Trophoblast cell (in vitro differentiated cells and primary cell): ENCODE measurements at regions not wholly inside any gene's neighbourhood (a gene's known extent, or its start where the extent isn't known, plus 50 kb on each side); places are given as distances from the start of the nearest gene placed in this dataset.

Source experiments
- DNase-seq, 2 donors: peaks; one replicate each; pipeline ENCODE4 v3.0.0-alpha.2; 2016
- H2AFZ ChIP-seq: 2 replicates; pipeline ENCODE4 v1.6.1; 2013; ENCODE audit warnings: low read length, moderate library complexity, mild to moderate bottlenecking; ENCODE audit not compliant: insufficient read depth, poor library complexity
- H2AK5ac ChIP-seq: 2 replicates; pipeline ENCODE4 v1.6.1; 2013; ENCODE audit warnings: mild to moderate bottlenecking, low read length
- H2BK120ac ChIP-seq: 2 replicates; pipeline ENCODE4 v1.6.1; 2013; ENCODE audit warnings: low read length, mild to moderate bottlenecking, moderate library complexity; ENCODE audit not compliant: insufficient read depth, poor library complexity
- H2BK12ac ChIP-seq: 2 replicates; pipeline ENCODE4 v1.6.1; 2013; ENCODE audit warnings: mild to moderate bottlenecking, low read length, moderate library complexity
- H2BK5ac ChIP-seq: 2 replicates; pipeline ENCODE4 v1.6.1; 2013; ENCODE audit warnings: low read length, low read depth, moderate library complexity, mild to moderate bottlenecking; ENCODE audit not compliant: poor library complexity
- H3K14ac ChIP-seq: 2 replicates; pipeline ENCODE4 v1.6.1; 2013; ENCODE audit warnings: mild to moderate bottlenecking, low read length
- H3K18ac ChIP-seq: 2 replicates; pipeline ENCODE4 v1.6.1; 2013; ENCODE audit warnings: mild to moderate bottlenecking, low read length
- H3K23ac ChIP-seq: 2 replicates; pipeline ENCODE4 v1.6.1; 2013; ENCODE audit warnings: low read length
- H3K27ac ChIP-seq: 2 replicates; pipeline ENCODE4 v1.5.1; 2013; ENCODE audit warnings: low read depth, mild to moderate bottlenecking, inconsistent platforms, low read length, moderate library complexity
- H3K27me3 ChIP-seq: 2 replicates; pipeline ENCODE4 v1.6.1; 2013; ENCODE audit warnings: inconsistent platforms, mild to moderate bottlenecking, low read length, moderate library complexity; ENCODE audit not compliant: insufficient read depth
- H3K36me3 ChIP-seq, 2 experiments: 1 replicate in 1 of 2; 2 replicates in 1 of 2; pipeline ENCODE4 v1.6.1; 2013; ENCODE audit warnings: low read length in 2 of 2, mild to moderate bottlenecking in 2 of 2, moderate library complexity in 1 of 2; ENCODE audit not compliant: insufficient read depth in 2 of 2, control insufficient read depth in 1 of 2
- H3K4ac ChIP-seq: 2 replicates; pipeline ENCODE4 v1.6.1; 2013; ENCODE audit warnings: low read depth, mild to moderate bottlenecking, low read length, moderate library complexity
- H3K4me1 ChIP-seq, 2 experiments: 1 replicate in 1 of 2; 2 replicates in 1 of 2; pipeline ENCODE4 v1.6.1; 2013; ENCODE audit warnings: low read length in 2 of 2, mild to moderate bottlenecking in 2 of 2, moderate library complexity in 1 of 2; ENCODE audit not compliant: insufficient read depth in 2 of 2, control insufficient read depth in 1 of 2
- H3K4me2 ChIP-seq: 2 replicates; pipeline ENCODE4 v1.6.1; 2013; ENCODE audit warnings: inconsistent platforms, mild to moderate bottlenecking, low read length, moderate library complexity
- H3K4me3 ChIP-seq: 2 replicates; pipeline ENCODE4 v1.5.1; 2013; ENCODE audit warnings: mild to moderate bottlenecking, low read depth, low read length, inconsistent platforms
- H3K79me1 ChIP-seq: one replicate; pipeline ENCODE4 v1.6.1; 2013; ENCODE audit warnings: low read length
- H3K79me2 ChIP-seq: 2 replicates; pipeline ENCODE4 v1.6.1; 2013; ENCODE audit warnings: low read length, mild to moderate bottlenecking; ENCODE audit not compliant: control insufficient read depth, insufficient read depth, poor library complexity
- H3K9ac ChIP-seq: 2 replicates; pipeline ENCODE4 v1.6.1; 2013; ENCODE audit warnings: mild to moderate bottlenecking, low read length
- H3K9me3 ChIP-seq: 2 replicates; pipeline ENCODE4 v1.6.1; 2013; ENCODE audit warnings: low read depth, mild to moderate bottlenecking, control low read depth, inconsistent platforms, low read length; ENCODE audit not compliant: insufficient read depth
- H4K12ac ChIP-seq: 2 replicates; pipeline ENCODE4 v1.6.1; 2013; ENCODE audit warnings: low read depth, mild to moderate bottlenecking, low read length, moderate library complexity
- H4K8ac ChIP-seq: 2 replicates; pipeline ENCODE4 v1.6.1; 2013; ENCODE audit warnings: low read depth, mild to moderate bottlenecking, low read length, moderate library complexity
- H4K91ac ChIP-seq: one replicate; pipeline ENCODE4 v1.6.1; 2013; ENCODE audit warnings: low read depth, mild to moderate bottlenecking, low read length, moderate library complexity
- WGBS: extraction: QIAGEN DNeasy Blood & Tissue Kit; methylation state at CpG from one replicate; pipeline ENCODE4 v1.1.7; 2013; ENCODE audit warnings: missing lambda C conversion rate; ENCODE audit not compliant: insufficient read length, insufficient coverage; ENCODE audit errors: extremely low coverage; 5-methylcytosine and 5-hydroxymethylcytosine counted together

DNA sequence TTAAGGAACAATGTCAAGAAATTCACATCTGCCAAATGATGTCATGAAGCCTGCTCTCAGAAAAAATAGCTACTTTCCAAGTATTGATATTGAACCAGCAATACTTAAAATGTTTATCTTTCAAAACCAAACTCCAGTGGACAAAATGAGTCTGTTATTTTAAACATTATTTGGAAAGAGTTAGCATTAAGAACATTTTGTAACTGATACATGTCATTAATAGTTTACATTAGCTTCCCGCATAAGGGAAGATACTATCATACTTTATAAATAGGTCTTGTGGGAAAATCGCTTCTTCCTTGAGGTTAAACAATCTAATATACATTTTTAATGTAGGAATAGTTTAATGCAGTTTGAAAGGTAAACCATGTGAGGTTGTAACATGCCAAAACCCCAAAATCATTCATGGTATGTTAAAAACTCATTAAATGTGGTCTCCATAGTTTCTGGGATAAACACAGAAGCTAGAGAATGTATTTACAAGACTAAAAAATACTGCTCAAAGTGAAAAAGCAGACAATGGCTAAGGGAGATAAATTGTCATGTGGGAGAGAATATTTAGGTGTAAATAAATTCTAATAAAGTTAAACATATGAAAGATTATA lies 73.4 kb upstream of the ATP2B1 start:
- Histone ChIP-seq H2BK12ac (no peak overlapping the region), H2AK5ac (no peak overlapping the region), H3K27me3 (no peaks in the 10 kb centered on the region), H3K23ac (no peak overlapping the region), H3K14ac (no peak overlapping the region), H3K36me3 (peaks cover 0 to 3% of the 10 kb centered on the region in 2 experiments), H3K9me3 (peaks cover 7% of the 10 kb centered on the region), H2BK5ac (no peak overlapping the region), H3K79me2 (no peaks in the 10 kb centered on the region), H2AFZ (no peak overlapping the region), H3K9ac (no peak overlapping the region), H3K4me3 (no peak overlapping the region), H3K79me1 (peaks cover 4% of the 10 kb centered on the region), H3K4ac (no peak overlapping the region), H3K27ac (no peak overlapping the region), H3K4me1 (peaks cover 5% of the 10 kb centered on the region in 2 experiments), H4K12ac (no peak overlapping the region), H3K18ac (no peak overlapping the region), H4K91ac (no peak overlapping the region), H4K8ac (no peak overlapping the region), H2BK120ac (no peak overlapping the region), H3K4me2 (no peak overlapping the region)
- DNase-seq = peak in 1 of 2 donors; percentile 39
- WGBS = no CpG with 5 or more reads among the region's 2 CpGs

DNA sequence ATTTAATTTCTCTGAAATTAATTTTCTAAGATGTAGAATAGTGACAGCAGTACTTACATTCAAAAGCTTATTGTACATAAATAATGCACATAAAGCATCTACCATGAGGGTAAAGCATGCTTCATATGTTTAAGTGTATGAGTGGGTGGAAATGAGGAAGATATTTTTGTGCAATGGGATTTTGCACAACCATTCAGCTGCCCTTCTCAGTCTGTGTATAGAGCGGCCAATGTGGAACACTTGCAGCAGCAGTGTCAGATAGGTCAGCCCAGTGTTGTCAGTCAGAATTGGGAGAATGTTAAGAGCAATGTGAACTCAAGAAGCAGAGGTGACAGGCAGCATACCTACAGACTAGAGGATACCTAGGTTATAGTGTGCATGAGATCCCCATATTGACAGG lies 72.5 kb upstream of the ATP2B1 start:
- Histone ChIP-seq H2AFZ (no peak overlapping the region), H4K8ac (no peak overlapping the region), H2BK12ac (peak overlapping the region; percentile 8), H4K91ac (no peak overlapping the region), H4K12ac (no peak overlapping the region), H3K27ac (no peak overlapping the region), H3K9me3 (peaks cover 1% of the 10 kb centered on the region), H3K14ac (no peak overlapping the region), H3K18ac (no peak overlapping the region), H3K79me1 (peaks cover 6% of the 10 kb centered on the region), H3K4me3 (no peak overlapping the region), H2AK5ac (no peak overlapping the region), H2BK120ac (no peak overlapping the region), H3K4me1 (peaks cover 5% of the 10 kb centered on the region in 2 experiments), H3K79me2 (no peaks in the 10 kb centered on the region), H3K4ac (no peak overlapping the region), H3K36me3 (no peaks in the 10 kb centered on the region), H3K27me3 (no peaks in the 10 kb centered on the region), H3K23ac (no peak overlapping the region), H2BK5ac (no peak overlapping the region), H3K9ac (no peak overlapping the region), H3K4me2 (no peak overlapping the region)
- no peak for DNase-seq
- no CpG with 5 or more reads among the region's 1 CpG for WGBS

- no peak overlapping the region for H4K91ac ChIP-seq
- H4K12ac ChIP-seq = no peak overlapping the region
- no peaks in the 10 kb centered on the region for H3K36me3 ChIP-seq
- H2AK5ac ChIP-seq = no peak overlapping the region
- H3K9ac ChIP-seq = no peak overlapping the region
- H3K18ac ChIP-seq = no peak overlapping the region
- no peak overlapping the region for H4K8ac ChIP-seq
- no peak overlapping the region for H3K4me3 ChIP-seq
- H3K4ac ChIP-seq = no peak overlapping the region
- H3K4me1 ChIP-seq = peaks cover 5 to 7% of the 10 kb centered on the region in 2 experiments
- H2BK5ac ChIP-seq = no peak overlapping the region
- no peaks in the 10 kb centered on the region for H3K79me2 ChIP-seq
- no peaks in the 10 kb centered on the region for H3K9me3 ChIP-seq
- no peaks in the 10 kb centered on the region for H3K27me3 ChIP-seq
- no peak overlapping the region for H3K14ac ChIP-seq
- H2BK12ac ChIP-seq = no peak overlapping the region
- H3K27ac ChIP-seq = no peak overlapping the region
- no peak for DNase-seq
- H3K79me1 ChIP-seq = peaks cover 10% of the 10 kb centered on the region
- WGBS = no CpG with 5 or more reads among the region's 1 CpG
- no peak overlapping the region for H2BK120ac ChIP-seq
- no peak overlapping the region for H2AFZ ChIP-seq
- no peak overlapping the region for H3K4me2 ChIP-seq
- H3K23ac ChIP-seq = no peak overlapping the region
These were observed 70.5 kb upstream of the ATP2B1 start for GRCh38 chr12:89779090-89779489.

- DNase-seq = no peak
- Histone ChIP-seq H4K91ac (no peak overlapping the region), H4K12ac (no peak overlapping the region), H3K79me1 (peaks cover 5% of the 10 kb centered on the region), H3K36me3 (no peaks in the 10 kb centered on the region), H4K8ac (no peak overlapping the region), H2BK12ac (no peak overlapping the region), H2BK5ac (no peak overlapping the region), H3K27ac (no peak overlapping the region), H3K79me2 (no peaks in the 10 kb centered on the region), H2AK5ac (no peak overlapping the region), H3K9me3 (no peaks in the 10 kb centered on the region), H2BK120ac (peak overlapping the region; percentile 6), H3K4ac (no peak overlapping the region), H3K4me2 (no peak overlapping the region), H2AFZ (no peak overlapping the region), H3K4me3 (no peak overlapping the region), H3K4me1 (peaks cover 0 to 1% of the 10 kb centered on the region in 2 experiments), H3K27me3 (no peaks in the 10 kb centered on the region), H3K18ac (no peak overlapping the region), H3K14ac (no peak overlapping the region), H3K23ac (no peak overlapping the region), H3K9ac (no peak overlapping the region)
- WGBS = no CpG with 5 or more reads among the region's 2 CpGs
These were observed 69.2 kb upstream of the ATP2B1 start for GRCh38 chr12:89777733-89778379.
